HG03520 (cell line): ENCODE measurements at regions not wholly inside any gene's neighbourhood (a gene's known extent, or its start where the extent isn't known, plus 50 kb on each side); places are given as distances from the start of the nearest gene placed in this dataset.
A peak's percentile ranks its signal among the peaks of the same experiment; 100 is the strongest.

Source experiments
- ATAC-seq: cut with Tn5 transposase; IDR thresholded peaks from one replicate; pipeline ENCODE4 v1.9.1; 2021; ENCODE audit warnings: mild to moderate bottlenecking, moderate library complexity; ENCODE audit not compliant: unreplicated experiment

DNA sequence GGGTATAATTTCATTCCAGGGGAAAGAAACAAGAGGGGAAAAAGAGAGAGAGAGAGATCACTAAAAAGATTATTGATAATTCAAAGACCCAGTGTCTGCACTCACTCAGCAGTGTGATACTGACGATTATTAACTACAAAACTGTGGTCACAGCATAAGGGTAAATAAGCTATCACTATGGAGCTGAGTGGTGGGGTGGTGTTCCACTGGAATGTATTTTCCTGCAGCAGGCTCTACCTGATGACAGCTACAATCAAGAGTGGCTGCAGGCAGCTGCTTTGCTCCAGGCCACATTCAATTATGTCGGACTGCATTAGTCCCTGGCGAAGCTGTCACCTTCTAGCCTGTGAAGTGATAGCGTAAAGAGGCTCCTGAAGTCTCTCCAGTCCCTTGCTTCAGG, 122.2 kb upstream of the TFAP2D start:
- no peak for ATAC-seq

DNA sequence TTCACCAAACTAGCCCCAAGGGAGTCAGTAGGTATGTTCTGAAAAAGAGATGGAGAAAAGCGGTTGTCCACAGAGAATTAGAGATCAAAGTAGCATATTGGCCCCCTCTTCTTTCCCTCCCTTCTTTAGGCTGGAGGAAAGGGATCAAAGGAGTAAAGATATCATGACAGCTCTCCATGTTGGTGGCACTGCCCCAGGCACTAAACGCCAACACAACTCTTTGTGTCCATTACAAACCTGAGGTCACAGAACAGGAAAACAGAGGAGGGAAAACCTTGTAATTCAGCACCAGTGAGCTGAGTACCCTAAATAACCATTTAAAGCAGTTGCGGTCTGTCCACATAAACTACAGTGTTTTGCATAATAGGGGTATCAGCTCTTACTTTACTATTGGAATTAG, 113.0 kb upstream of the TFAP2D start:
- no peak for ATAC-seq

DNA sequence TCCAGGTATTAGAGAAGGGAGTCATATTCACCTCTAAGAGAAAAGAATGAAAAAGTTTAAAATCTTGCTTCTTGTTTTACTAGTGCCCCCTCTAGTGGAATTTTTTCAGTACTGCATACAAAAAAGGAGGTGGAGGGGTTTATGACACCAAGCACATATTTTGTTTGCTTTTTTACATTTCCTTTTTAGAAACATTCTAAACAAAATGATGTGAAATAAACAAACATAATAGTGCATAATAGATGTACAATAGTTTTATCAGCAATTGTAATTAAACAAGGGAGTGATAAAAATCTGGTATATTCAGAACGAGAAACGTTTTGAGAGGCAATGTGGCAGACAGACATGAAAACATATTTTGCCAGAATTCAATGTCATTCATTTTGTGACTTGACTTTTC, 111.0 kb upstream of the TFAP2D start:
- no peak for ATAC-seq

DNA sequence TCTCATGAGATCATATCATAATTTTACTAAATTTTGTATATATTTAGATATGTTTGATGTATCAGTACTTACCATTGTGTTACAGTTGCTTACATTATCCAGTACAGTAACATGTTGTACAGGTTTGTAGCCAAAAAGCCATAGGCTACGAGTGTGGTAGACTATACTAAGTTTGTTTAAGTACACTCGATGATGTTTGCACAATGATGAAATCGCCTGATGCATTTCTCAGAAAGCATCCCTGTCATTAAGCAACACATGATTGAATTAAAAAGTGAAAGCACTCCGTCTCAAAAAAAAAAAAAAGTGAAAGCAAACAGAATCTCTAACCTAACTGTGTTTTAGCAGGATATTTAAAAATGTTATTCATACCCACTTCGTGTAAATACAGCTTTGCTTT, 104.9 kb upstream of the TFAP2D start:
- no peak for ATAC-seq

DNA sequence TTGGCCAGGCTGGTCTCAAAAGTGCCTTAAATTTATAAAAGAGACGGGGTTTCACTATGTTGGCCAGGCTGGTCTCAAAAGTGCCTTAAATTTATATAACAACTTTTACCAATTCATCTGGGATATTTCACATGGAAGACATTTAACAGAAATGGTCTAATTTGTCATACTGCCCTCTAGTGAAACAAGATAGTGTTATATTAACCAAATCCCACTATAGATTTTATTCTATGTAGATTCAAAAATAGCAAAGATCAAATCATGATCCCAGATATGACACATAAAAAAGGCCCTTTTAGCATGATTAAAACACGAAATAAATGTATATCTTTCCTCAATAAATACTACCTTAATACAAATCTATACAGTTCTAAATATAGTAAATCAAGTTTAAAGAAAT, 102.8 kb upstream of the TFAP2D start:
- ATAC-seq = no peak

DNA sequence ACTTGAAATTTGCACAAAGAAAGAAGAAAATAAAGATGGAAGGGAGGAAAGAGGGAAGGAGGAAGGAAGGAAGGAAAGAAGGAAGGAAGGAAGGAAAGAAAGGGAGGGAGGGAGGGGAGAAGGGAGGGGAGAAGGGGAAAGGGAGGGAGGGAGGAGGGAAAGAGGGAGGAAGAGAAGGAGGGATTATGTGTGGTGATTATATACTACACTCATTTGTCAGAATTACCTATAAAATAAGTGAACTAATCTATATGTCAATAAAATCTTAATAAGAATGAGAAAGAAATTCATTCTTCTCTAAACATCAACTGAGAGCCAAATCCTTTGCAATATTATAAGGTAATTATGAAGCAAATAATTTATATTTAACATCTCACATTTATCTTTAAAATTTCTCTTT, 77.9 kb upstream of the TFAP2D start:
- ATAC-seq = no peak

DNA sequence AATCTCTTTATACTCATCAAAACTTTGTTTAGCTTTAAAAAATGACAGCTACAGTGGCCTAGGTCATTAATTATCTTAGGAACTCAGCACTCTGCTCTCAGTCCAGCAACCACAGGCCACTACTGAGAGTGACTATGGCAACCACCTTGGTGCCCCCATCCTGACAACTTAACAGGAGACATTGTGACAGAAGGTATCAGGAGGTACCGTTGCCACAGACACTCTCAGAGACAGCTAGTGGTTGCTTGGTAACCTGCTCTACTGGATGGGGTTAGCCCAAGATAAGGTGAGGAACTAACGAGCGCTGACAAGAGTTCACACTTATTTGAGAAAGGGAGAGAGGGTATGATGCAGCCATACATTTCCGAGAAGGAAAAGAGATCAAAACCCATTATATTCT, 76.1 kb upstream of the TFAP2D start:
- no peak for ATAC-seq

DNA sequence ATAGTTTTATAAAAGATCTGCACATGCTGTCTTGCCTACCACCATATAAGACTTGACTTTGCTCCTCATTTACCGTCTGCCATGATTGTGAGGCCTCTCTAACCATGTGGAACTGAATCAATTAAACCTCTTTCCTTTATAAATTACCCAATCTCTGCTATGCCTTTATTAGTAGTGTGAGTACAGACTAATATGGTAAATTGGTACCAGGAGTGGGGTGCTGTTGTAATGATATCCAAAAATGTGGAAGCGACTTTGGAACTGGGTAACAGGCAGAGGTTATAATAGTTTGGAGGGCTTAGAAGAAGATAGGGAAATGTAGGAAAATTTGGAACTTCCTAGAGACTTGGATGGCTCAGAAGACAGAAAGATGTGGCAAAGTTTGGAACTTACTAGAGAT, 64.2 kb upstream of the TFAP2D start:
- ATAC-seq = no peak

DNA sequence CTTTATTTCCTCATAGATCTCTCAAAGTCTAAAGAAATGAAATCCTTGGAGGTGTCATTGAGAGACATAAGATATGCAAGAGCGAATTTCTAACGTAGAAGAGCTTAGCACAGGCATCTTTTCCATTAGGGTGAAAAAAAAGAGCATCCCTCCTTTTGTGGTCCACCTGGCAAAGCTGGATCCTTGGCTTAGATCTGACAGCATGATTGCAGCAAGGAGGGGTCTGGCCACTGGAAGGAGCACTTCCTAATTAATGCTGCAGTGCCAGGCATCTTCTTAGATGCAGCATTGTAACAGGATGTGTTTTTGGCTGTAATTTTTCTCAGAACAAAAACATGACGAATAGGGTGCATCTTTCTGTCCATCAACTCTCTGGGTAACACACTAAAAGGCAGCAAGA, 60.1 kb upstream of the TFAP2D start:
- ATAC-seq = no peak

DNA sequence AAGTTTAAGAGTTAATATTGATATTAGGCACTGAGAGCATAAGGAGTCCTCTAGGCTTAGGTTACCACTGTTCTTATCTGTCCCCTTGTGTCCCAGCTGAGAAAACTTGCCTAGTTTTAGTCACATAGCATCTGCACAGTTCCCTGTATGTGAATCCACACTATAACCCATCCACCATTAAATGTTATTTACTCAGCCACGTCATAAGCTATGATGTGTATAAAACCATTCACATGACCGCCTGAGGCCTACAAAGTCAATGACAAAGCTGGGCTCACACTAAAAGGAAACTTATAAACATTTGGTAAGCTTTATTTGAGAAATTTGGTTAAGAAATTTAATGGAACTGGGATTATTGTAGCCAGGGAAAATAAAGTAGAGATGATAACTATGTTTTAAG, 59.2 kb upstream of the TFAP2D start:
- no peak for ATAC-seq

DNA sequence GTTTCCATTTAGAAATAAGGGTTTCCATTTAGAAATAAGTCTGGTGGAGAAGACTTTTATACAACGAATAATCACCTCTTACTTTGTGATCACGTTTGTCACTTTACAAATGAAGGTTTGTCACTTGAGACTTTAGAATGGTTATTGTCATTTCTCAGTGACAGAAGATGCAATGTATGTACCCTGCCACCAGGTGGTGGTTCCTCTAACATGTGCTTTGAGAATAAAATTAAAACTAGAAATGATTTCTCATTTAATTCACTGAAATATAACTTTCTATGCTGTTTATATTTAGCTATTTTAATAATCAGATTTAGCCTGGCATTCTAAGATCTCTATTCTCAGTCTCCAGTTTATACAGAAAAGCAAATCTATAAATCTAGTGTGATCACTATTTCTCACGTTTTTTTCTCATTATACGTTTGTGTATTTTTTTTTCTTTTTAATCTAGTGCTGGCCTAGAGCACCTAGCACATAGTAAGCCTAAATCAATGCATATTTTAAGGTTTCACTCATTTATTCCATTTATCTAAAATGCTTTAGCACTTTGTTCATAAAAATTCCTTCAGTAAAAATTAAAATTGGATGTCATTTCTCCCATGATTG, 57.4 kb upstream of the TFAP2D start:
- peak; percentile 79 for ATAC-seq

DNA sequence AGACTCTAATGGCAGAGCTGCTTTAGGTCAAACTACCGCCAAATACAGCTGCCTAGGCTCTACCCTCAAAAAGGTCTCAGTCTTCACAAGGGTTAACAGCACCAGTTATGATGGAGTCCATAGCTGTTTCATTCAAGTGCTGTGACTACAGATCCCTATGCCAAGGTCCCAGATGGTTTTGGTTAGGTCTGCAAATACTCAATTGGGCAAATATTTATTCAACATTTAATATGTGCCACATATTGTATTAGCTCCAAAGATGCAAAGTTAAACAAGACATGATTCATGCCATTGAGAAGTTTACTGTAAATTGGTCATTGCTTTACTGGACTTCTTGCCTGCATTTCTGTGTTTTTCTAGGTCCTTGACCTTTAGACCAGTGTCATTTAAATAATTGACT, 55.8 kb upstream of the TFAP2D start:
- no peak for ATAC-seq

DNA sequence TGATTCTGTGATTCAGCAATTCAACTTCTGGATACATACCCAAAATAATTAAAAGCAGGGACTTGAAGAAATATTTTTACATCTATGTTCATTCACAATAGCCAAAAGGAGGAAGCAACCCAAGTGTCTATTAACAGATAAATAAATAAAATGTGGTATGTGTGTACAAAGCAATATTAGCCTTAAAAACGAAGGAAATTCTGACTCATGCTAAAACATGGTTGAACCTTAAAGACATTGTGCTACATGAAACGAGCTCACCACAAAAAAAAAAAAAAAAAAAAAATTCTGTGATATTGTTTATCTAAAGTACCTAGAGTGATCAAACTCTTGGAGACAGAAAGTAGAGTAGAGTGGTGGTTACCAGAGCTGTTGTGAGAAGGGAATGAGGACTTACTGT, 54.8 kb upstream of the TFAP2D start:
- no peak for ATAC-seq

DNA sequence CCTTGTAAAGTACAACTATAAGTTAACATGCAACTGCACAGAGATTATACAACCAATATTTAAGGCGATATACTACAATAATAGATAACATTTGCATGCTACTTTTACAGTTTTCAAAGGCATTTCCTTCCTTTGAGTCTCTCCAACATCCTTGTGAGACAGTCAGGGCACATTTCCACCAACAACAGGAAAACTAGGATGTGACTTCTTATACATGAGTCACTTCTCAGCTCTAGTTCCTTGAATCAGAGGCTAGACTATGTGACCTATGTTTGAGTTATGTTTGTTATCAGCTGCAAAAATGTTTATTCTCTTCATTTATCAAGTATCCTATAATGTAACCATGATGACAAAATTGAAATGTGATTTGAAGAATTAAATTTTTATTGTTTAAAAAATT, 51.7 kb upstream of the TFAP2D start:
- no peak for ATAC-seq
